HG02840 (cell line): ENCODE measurements at regions not wholly inside any gene's neighbourhood (a gene's known extent, or its start where the extent isn't known, plus 50 kb on each side); places are given as distances from the start of the nearest gene placed in this dataset.
"Not testable (repeated sequence)": the region's sequence is repeated elsewhere in the genome, so short reads cannot be mapped to it uniquely, and the experiment has no call there.

Experiments
- ATAC-seq: cut with Tn5 transposase; IDR thresholded peaks from one replicate; pipeline ENCODE4 v1.9.1; 2021; ENCODE audit warnings: mild to moderate bottlenecking, moderate library complexity, moderate number of reproducible peaks; ENCODE audit not compliant: unreplicated experiment, low FRiP score

GRCh38 chr1:96588416-96588995 lies 133.1 kb upstream of the PTBP2 start:
- no peak for ATAC-seq

GRCh38 chr1:96595530-96595929 lies 126.1 kb upstream of the PTBP2 start:
- not testable (repeated sequence) for ATAC-seq

- ATAC-seq: no peak
Measured at GRCh38 chr1:96596226-96596922, 125.2 kb upstream of the PTBP2 start.

GRCh38 chr1:96597218-96597617 lies 124.4 kb upstream of the PTBP2 start:
- ATAC-seq: no peak

- no peak for ATAC-seq
Measured at GRCh38 chr1:96598416-96599168, 123.0 kb upstream of the PTBP2 start.

GRCh38 chr1:96604620-96605019 lies 117.0 kb upstream of the PTBP2 start:
- not testable (repeated sequence) for ATAC-seq

GRCh38 chr1:96617375-96617774 lies 104.2 kb upstream of the PTBP2 start:
- not testable (repeated sequence) for ATAC-seq

GRCh38 chr1:96632045-96632664 lies 89.4 kb upstream of the PTBP2 start:
- ATAC-seq: no peak

- ATAC-seq: no peak
Measured at GRCh38 chr1:96633695-96634094, 87.9 kb upstream of the PTBP2 start.

GRCh38 chr1:96634883-96635282 lies 86.7 kb upstream of the PTBP2 start:
- ATAC-seq: no peak

- ATAC-seq: no peak
Measured at GRCh38 chr1:96641282-96641681, 80.3 kb upstream of the PTBP2 start.

GRCh38 chr1:96643519-96643918 lies 78.1 kb upstream of the PTBP2 start:
- ATAC-seq: no peak

GRCh38 chr1:96649301-96649700 lies 72.3 kb upstream of the PTBP2 start:
- ATAC-seq: no peak

GRCh38 chr1:96651517-96651916 lies 70.1 kb upstream of the PTBP2 start:
- no peak for ATAC-seq

- ATAC-seq: no peak
Measured at GRCh38 chr1:96660051-96660450, 61.5 kb upstream of the PTBP2 start.

GRCh38 chr1:96660503-96660902 lies 61.1 kb upstream of the PTBP2 start:
- no peak for ATAC-seq
